ENCODE measurements at regions not wholly inside any gene's neighbourhood (a gene's known extent, or its start where the extent isn't known, plus 50 kb on each side); places are given as distances from the start of the nearest gene placed in this dataset.

DNA sequence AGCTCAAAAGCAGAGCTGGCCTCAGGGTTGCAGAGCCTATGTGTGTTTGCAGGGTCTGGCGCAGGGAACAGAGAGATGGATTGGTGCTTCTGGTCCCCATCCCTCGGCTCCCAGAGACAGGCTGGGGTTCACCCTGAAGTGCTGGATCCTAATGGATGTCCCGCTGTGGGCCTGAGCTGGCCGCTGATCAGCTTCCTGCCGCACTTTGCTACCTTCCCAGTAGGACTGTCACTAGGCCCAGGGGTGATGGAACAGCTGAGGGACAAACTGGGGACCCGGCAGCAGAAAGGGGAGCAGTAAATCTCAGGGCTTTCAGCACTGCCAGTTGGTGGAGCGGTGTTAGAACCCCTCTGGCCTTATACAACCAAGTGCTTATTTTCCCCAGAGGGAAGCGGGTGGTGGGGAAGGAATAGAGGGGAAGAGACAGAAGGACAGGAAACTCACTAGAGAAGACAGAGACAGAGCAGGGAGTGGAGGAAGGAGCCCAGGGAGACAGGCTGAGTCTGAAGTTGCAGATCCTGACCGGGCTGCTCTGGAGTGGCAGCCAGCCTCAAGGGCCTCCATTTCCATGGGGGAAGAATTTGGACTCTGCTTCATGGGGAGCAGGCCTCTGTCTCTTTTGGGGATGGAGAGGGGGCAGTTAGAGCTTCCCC is 78.6 kb downstream of the MRM1 start:
- ChIA-PET POLR2A (ENCODE audit: low non-redundant PET) (no interaction called here), CTCF (no interaction called here)
- no peak overlapping the region for H3K27ac ChIP-seq
- TF ChIP-seq, protein P1, sequence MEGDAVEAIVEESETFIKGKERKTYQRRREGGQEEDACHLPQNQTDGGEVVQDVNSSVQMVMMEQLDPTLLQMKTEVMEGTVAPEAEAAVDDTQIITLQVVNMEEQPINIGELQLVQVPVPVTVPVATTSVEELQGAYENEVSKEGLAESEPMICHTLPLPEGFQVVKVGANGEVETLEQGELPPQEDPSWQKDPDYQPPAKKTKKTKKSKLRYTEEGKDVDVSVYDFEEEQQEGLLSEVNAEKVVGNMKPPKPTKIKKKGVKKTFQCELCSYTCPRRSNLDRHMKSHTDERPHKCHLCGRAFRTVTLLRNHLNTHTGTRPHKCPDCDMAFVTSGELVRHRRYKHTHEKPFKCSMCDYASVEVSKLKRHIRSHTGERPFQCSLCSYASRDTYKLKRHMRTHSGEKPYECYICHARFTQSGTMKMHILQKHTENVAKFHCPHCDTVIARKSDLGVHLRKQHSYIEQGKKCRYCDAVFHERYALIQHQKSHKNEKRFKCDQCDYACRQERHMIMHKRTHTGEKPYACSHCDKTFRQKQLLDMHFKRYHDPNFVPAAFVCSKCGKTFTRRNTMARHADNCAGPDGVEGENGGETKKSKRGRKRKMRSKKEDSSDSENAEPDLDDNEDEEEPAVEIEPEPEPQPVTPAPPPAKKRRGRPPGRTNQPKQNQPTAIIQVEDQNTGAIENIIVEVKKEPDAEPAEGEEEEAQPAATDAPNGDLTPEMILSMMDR (conservative IDR thresholded peaks at IDR 0.05; ENCODE audit: low read depth) = no peak
- DNase-seq (ENCODE audit: low spot score) = no peak

DNA sequence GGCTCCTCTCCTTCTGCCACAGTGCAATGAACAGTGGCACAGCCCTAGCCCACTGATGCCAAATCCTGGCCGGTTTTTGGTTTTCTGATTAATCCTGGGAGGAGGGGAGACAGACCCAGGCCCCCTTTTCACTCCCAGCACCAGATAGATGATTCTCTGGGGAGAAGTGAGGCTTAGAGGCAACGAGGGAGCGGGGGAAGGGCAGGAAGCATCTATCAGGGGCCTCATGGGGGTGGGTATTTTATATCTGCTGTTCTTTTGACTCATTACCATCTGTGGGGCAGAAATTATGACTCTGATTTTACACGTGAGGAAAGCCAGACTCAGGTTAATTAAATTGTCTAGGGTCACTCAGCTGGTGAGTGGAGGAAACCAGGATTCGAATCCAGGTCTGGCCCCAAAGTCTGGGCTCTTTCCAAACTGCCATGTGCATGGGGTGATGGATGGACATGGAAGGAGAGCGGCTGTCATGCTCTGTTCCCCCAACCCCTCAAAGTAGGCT is 79.4 kb downstream of the MRM1 start:
- ChIA-PET CTCF (no interaction called here), POLR2A (ENCODE audit: low non-redundant PET) (no interaction called here)
- TF ChIP-seq, protein P1 (conservative IDR thresholded peaks at IDR 0.05; ENCODE audit: low read depth) = no peak
- no peak for DNase-seq (ENCODE audit: low spot score)
- no peak overlapping the region for H3K27ac ChIP-seq

DNA sequence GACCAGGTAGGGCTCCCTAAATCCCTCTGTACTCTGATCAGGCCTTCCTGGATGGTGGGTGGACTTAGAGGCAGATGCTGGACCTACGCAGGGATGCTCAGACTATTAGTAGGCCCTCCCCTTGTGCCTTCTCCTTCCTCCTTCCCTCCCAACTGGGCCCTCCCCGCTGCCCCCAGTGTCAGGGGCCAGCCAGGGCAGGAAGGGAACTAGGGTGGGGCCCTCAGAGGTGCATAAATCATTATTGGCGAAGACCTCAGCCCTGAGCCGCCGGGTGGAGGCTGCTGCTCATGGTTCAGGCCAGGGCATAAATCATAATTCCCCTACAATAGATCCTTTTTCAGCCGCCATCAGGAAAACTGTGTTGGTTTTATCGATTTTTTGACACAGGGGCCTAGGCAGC is 81.4 kb downstream of the MRM1 start:
- DNase-seq (ENCODE audit: low spot score) = no peak
- POLR2A ChIA-PET (ENCODE audit: low non-redundant PET) = no interaction called here
- TF ChIP-seq, protein P1 (conservative IDR thresholded peaks at IDR 0.05; ENCODE audit: low read depth) = no peak
- CTCF ChIA-PET = no interaction called here
- no peak overlapping the region for H3K27ac ChIP-seq

DNA sequence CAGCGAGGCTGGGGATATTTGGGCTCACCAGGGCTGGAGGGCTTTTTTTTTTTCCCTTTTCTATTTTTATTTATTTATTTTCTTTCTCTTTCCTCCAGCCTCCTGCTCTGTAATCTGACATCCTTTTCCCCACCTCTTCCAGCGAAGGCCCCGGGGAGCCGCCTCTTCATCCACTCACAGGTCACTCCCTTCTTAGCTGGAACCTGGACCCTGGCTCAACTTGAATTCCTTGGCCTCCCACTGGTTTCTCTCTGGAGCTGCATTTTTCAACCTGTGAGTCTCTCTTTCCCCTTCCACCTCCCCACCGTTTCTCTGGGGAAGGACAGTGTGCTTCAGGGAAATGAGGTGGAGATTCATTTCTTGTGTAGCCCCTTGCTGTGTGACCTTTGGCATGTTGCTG is 82.0 kb downstream of the MRM1 start:
- POLR2A ChIA-PET (ENCODE audit: low non-redundant PET) = no interaction called here
- no peak overlapping the region for H3K27ac ChIP-seq
- CTCF ChIA-PET = no interaction called here
- TF ChIP-seq, protein P1 (conservative IDR thresholded peaks at IDR 0.05; ENCODE audit: low read depth) = no peak
- DNase-seq (ENCODE audit: low spot score) = no peak

DNA sequence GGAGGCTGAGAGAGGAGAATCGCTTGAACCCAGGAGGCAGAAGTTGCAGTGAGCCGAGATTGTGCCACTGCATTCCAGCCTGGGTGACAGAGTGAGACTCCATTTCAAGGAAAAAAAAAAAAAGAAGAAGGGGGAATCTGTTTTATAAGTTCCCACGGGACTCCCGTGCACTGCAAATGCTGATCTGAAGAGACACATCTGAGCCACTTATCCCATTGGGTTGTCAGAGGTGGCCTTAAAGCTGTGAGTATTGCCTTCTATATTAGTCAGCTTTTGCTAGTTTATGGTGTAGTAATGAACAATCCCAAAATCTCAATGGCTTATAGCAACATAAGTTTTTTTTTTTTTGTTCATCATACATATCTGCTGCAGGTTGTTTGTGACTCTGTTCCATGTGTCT is 82.8 kb downstream of the MRM1 start:
- ChIA-PET POLR2A (ENCODE audit: low non-redundant PET) (no interaction called here), CTCF (interaction anchor here (0.6 kb wide), 1 partner anchor 363 kb away, joined by 3 read pairs; no protein-coding TSS in a partner anchor)
- TF ChIP-seq, protein P1 (conservative IDR thresholded peaks at IDR 0.05; ENCODE audit: low read depth) = no peak
- H3K27ac ChIP-seq = no peak overlapping the region
- DNase-seq (ENCODE audit: low spot score) = no peak

DNA sequence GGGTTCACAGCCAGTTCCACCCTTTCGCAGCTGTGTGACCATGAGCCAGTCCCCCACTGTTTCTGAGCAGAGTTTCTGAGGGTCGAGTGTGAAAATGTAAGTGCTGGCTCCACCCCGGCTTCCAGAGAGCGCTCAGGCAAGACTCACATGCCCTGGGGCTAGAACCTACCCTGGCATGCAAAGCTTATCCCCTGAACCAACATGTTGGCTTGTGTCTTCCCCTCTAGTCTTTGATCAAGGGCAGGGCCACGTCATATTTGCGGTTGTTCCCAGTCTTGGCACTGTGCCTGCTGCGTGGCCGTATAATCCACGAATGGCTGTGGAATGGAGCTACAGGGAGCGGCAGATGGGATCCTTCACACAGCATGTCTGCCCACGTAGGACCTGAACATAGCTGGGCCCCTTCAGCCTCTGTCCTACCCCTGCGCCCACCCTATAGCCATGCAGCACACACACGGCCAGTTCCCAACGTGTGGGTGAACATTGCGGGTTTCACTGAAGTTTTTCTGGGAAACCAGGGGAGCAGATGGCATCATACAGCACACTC is 84.8 kb downstream of the MRM1 start:
- no peak overlapping the region for H3K27ac ChIP-seq
- POLR2A ChIA-PET (ENCODE audit: low non-redundant PET) = no interaction called here
- TF ChIP-seq, protein P1 (conservative IDR thresholded peaks at IDR 0.05; ENCODE audit: low read depth) = no peak
- CTCF ChIA-PET = no interaction called here
- DNase-seq (ENCODE audit: low spot score) = peak; percentile 44

Measured in RWPE1 (cell line).